Umbilical cord (tissue), 1 donor: ENCODE measurements at regions not wholly inside any gene's neighbourhood (a gene's known extent, or its start where the extent isn't known, plus 50 kb on each side); places are given as distances from the start of the nearest gene placed in this dataset.
"Not testable (repeated sequence)": the region's sequence is repeated elsewhere in the genome, so short reads cannot be mapped to it uniquely, and the experiment has no call there.

ENCODE experiments used
- DNase-seq: peaks from one replicate; pipeline ENCODE4 v3.0.0-alpha.2; 2015; ENCODE audit warnings: low spot score

DNA sequence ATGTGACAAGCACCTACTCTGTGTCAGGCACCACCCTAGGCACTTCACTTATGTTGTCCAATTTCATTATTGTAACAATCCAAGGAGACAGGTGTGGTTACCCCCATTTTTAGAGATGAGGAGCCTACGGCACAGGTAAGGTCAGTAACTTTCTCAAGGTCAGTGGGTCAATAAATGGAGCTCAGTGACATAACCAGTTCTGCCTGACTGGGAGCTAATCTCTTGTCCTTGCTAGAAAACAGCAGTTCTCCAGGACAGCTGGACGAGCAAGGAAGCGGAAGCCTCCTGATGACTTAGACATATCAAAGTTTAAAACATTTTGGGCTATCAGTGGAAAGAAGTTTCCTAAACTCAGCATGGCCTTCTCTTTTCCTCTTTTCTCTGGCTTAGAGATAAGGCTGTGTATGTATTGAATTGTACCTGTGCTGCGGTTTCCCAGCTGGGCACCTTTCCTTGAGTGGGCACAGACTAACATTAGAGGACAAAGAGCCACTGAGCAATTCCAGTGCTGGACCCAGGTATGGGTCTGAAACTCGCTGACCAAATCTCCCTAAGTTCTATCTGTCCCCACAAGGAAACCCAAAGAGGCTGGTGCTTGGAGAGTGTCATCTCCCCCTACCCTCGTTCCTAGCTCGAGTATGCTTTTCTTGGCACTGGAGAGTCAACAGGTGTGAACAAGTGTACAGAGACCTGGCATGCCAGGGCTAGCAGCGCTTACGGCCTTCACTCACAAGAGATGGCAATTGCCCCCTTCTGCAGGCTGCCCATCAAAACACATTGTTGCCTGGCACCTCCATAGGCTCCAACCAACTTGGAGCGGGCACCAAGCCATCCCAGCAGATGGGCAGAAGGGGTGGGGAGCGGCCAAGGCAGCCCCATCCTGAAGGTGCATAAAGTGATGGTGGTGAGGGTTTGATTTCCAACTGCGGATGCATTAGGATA is 456.1 kb upstream of the PROX1 start:
- no peak for DNase-seq

DNA sequence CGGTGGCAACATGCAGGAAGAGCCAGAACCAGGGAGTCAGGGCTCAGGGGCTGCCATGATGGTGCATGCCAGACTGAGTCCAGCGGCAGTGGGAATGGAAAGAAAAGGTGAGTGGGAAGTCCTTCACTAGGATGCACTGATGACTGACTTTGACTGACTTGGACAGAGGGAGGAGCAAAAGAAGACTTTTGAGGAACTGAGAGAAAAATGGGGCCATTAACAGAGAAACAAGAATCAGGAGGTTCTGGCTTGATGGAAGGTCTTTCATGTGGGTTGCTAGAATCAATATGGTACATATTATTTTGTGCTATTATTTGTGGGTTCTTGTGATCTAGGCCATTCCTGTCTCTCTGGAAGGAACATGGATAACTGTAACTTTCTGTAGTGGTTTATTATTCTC is 454.6 kb upstream of the PROX1 start:
- DNase-seq, result no peak

DNA sequence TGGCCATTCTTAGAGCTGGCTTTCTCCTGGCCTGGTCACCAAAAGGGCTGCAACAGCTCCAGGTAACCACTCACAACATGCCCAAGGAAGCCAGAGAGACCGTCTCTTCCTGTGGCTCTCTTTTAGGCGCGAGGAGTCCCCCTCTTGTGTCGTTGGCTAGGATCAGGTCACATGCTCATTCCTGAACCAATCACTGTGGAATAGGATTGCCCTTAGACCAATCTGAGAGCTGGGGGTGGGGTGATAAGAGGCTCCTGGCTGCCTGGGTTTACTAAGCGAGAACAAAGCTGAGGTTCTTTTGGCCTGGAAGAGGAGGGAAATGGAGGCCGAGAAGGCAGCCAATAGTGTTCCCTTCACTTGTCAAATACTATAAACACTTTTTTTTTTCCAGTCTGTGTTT is 452.1 kb upstream of the PROX1 start:
- no peak for DNase-seq

DNA sequence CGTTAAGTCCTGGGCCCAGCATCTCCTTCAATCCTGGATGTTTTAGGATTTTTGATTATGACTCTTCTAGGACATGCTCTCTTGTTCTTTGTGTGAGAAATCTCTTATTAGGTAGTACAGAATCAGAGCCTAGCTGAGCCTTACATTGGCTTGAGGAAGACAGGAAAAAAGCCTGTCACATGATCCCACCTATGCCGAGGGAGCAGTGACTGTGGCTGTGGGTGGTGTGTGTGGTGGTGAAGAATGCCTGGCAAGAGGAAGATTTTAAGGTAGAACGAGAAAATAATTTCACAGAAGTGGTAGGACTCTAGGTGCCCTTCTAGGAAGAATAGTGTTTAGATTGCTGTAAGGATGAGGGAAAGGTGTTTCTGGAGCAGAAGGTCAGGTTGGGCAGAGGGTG is 449.5 kb upstream of the PROX1 start:
- no peak for DNase-seq

DNA sequence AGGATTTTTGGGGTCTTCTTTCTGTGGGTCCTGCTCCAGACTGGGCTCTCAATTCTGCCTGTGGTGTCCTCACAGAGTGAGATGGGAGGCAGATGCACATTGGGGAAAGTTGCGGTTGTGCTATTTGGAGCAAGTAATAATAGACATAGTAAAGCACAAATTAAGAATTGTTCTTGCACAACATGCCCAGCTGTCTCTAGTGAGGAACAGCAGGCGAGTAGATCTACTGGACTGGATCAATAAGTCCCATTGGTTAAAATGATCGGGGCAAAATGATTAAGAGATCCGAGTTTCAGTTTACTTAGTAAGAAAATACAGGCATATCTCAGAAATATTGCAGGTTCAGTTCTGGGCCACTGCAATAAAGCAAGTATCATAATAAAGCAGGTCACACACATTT is 448.3 kb upstream of the PROX1 start:
- no peak for DNase-seq

DNA sequence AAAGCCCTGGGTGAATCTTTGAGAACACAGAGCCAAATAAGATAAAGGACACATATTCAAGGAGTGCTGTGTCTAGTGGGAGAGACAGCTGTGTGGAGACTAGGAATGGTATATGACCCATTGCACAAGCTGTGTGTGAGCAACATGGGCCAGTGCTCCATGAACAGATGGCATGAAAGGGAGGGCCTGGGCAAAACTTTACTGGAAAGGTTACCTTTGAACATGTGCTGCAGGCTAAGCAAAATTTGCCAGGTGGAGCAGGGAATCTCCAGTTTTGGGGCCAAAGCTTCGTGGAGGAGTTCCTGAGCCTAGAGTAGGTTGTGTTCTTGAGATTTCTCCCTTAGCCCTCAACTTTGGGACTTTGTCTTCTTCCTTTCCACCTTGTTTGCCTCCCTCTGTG is 446.1 kb upstream of the PROX1 start:
- DNase-seq, result no peak

DNA sequence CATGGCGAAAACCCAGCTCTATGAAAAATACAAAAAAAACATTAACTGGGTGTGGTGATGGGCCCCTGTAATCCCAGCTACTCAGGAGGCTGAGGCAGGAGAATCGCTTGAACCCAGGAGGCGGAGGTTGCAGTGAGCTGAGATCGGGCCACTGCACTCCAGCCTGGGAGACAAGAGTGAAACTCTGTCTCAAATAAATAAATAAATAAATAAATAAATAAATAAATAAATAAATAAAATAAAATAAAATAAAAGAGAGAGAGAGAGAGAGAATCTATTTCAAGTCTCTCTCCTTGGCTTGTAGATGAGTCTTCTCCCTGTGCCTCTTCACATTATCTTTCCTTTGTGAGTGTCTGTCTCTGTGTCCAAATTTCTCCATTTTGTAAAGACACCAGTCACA is 442.6 kb upstream of the PROX1 start:
- not testable (repeated sequence) for DNase-seq

DNA sequence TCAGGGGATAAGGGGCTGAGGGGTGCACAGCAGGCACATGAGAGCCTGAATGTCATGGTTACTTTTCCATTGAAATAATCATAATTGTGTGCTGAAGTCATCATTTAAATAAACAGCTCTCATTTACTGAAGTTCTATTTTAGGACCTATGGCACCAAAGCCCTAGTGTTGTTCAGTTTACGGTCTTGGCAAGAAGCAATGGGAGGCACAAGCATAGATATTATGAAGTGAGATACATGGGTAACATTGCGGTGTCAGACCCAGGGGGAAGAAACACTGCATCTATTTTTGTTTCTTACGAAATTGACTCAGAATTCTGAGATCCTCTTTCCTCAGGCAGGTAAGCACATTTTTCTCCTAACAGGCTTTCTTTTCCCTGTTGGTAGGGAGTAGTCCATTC is 437.8 kb upstream of the PROX1 start:
- no peak for DNase-seq

DNA sequence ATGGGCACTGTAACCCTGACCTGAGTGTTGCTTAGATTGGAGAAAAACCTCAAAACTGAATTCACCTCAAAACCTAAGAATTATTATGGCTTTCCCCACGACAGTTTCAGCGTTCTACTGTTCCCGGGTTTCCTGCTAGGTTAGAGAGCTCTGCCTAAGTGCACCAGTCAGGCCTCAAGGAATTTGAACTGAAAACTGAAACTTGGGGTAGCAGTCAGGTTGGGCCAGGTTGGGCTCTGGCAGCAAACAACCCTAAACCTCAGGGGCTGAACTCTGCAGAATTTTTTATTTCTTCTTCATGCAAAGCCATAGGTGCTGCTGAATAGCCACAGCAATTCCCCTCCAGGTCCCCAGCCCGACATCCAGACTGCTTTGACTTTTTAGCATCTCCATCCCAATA is 437.0 kb upstream of the PROX1 start:
- no peak for DNase-seq

DNA sequence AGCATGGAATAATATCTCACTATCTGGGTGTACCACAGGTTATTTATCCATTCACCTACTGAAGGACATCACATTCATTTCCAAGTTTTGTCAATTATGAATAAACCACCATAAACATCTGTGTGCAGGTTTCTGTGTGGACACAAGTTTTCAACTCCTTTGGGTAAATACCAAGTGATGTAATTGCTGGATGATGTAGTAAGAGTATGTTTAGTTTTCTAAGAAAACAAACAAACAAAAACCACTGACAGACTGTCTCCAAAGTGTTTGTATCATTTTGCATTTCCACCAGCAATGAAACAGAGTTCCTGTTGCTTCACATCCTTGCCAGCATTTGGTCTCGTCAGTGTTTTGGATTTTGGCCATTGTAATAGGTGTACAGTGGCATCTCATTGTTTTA is 435.7 kb upstream of the PROX1 start:
- no peak for DNase-seq

DNA sequence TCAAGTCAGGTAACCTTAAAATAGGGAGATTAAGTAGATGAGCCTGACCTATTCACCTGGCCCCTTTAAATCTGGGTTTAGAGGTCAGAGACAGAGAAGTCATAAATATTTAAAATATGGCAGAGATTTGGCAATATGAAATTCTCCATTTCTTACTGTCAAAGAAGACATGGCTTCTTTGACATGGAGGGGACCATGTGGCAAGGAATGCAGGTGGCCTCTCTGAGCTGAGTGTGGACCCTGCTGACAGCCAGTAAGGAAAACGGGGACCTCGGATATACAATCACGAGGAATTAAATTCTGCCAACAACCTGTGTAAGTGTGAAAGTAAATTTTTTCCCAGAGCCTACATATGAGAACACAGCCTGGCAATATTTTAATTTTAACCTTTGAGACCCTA is 427.5 kb upstream of the PROX1 start:
- DNase-seq, result no peak

DNA sequence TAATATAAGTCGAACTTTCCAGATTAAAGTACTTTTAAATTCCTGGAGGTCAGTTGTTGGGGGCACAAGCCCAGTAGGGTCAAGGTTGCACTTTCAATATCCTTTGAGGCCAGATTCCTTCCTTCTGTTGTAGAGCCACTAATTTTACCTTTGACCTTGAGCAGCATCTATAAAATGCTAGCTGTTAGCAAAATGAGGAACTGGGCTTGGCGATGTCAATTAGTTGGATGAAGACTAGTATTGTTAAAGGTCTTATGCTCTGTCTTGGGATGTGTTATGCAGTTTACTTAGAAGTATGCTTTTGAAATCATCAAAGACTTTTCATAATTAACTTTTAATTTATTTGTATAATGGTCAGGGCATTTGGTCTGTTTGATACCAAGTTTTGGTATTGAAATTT is 425.9 kb upstream of the PROX1 start:
- no peak for DNase-seq

DNA sequence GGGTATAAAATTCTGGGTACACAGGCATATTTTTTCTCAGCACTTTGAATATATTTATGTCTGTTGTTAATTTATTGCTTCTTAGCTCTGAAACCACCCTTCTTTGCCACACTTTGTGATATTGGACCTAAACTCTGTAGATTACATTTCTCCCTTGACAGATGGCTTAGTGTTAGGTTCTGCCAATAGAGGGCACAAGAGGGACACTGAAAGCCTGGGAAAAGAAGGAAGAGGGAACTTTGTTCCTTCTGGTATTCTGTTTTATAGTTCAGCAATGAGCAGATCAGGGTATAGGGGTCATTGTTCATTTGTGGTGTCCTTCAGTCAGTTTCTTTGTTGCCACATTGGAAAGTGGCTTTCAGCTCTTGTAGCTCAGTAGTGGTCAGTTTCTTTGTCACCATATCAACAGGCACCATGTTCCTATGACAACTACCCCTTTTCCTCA is 423.5 kb upstream of the PROX1 start:
- DNase-seq, result no peak

DNA sequence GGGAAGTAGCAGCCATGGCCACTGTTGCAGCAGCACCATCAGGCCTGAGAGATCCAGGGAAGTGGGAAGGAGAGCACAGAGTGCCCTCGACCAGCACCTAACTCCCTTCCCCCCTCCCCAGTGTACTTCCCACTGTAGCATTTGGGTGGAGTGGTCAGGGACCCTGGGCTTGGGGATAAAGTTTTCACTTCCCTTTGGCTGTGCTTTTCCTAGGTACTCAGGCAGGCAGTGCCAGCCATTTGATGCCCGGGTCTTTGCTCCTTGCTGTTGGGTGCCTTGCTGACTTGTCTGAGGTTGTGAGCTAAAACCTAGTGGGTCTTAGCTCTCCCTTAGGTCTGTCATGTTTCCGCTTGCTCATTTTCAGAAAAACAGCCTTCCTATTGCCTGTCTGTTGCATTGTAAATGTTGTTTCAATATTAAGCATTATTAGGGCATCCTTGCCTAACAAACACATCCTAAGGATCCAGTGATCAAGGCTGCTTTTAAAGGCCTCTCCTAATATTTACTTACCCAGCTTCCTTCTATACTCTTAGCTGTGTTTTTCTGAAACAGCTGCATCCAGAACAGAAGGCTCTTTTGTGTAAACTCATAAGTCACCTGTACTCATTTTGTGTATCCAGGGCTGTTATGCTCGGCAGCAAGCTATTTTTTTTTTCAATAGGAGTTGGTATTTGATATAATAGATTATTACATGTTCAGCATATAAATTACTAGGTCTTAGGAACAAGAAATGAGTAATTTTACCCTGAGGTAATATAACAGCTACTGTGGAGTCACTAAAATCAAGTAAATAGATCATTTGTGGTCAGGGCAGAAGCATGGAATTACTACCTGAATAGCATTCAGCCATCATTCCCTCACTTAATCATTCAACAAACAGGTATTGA is 418.6 kb upstream of the PROX1 start:
- no peak for DNase-seq

DNA sequence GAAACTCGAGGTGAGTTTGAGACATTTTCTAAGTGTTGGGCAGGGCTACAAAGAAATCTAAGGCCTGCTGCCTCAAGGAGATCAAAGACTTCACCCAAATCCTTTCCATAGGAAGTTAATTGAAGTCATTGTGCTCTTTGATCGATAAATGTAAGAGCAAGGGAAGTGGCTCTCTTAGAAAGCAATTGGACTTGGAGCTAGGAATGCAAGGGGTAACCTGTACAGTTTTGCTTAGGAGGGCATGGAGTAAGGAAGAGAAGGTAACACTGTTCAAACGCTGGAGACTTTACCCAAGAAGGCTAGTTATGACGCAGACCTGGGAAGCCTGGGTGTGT is 418.0 kb upstream of the PROX1 start:
- DNase-seq, result no peak

DNA sequence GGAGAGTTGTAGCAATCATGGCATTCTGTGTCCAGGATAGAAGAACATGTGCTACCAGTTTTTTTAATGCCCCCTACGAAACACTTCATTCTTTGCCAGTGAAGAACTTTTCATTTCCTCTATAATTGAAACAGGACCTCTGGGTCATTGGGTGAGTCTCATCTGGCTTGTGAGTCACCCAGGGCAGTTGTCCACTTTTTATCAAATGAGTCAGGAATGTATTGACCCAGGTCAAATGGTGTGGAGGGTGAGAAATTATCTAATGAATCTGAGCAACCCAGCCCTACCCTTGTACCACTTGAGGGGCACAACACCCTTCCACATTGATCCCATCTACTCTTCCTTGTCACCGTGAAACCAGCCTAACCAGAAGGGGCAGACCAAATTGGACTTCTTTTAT is 417.3 kb upstream of the PROX1 start:
- DNase-seq, result no peak

DNA sequence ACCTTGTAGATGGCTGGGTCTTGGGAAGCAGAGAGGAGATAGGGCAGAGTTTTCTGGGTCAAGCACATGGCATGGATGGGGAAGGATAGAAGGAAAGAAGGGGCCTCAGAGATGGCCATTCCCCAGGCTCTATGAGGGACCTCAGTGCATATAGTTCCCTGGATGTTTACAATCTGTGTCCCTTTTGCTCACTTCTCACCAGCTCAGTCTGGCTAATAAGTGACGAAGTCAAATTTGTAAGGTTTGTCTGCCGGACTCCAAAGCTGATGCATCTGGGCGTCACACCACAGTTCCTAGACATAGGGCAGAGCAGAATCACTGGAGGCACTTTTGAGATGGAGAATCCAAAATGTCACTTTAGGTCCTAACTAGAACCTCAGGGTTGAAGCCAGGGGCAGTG is 416.4 kb upstream of the PROX1 start:
- DNase-seq, result no peak

DNA sequence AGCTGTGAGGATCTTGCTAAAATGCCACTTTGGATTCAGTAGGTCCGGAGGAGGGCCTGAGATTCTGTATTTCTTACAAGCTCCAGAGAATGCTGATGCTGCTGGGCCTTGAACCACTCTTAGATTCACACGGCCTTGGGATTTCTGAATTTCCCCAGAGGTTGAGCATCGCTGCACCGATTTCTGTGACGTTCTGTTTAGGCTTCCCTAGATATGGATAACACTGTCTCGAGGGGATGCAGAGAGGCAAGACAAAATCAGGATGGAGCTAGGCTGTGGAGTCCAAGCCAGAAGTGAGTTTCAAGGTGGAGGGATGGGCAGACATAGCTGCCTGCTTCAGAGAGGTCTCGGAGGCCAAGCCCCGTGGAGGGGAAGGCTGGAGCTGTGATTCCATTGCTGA is 415.9 kb upstream of the PROX1 start:
- no peak for DNase-seq

DNA sequence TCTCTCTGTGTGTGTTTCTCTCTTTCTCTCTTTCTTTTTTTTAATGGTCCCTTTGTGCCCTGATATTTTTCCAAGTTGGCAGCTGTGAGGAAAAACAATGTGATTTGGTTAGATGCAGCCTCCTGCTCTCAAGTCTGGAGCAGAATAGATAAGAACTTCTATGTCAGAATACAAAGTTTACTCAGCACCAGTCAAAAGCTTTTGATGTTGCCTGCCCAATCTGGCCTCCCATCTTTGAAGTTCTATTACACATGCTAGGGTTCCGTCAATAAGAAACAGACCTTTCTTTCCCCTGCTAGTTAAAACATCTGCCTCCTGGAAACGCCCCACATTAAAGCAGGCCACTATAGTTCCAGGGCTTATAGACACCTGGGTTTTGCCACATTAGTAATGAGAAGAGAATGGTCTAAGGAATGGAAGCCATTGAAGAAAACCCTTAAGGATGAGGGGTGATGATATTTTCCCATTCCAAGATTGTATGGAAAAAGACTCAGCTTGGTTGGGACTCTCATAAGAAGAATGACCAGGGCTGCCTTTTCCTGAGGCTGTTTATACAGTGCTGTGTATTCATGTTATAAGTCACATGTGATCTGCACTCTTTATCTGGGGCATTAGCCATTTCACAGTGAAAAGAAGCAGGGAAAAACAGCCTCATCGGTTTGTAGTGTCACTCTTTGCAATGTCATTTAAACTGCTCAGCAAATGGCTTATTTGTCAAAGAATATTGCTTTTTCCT is 414.7 kb upstream of the PROX1 start:
- peak; percentile 20 for DNase-seq

DNA sequence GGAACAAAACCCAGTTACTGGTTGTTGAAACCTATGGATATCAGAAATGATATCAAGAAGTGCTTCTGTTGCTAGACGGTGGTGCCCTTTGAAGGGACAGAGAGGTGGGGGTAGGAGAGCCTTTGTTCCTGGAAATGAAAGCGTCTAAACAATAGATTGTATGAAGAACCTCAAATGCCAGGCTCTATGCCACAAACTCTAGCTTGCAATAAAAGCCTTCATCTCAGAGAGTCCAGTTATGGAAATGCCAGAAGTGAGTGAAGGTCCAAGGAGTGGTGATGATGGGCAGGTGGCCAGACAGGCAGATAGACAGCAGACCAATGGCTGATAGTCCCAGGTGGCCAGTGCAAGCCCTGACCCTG is 414.1 kb upstream of the PROX1 start:
- no peak for DNase-seq

DNA sequence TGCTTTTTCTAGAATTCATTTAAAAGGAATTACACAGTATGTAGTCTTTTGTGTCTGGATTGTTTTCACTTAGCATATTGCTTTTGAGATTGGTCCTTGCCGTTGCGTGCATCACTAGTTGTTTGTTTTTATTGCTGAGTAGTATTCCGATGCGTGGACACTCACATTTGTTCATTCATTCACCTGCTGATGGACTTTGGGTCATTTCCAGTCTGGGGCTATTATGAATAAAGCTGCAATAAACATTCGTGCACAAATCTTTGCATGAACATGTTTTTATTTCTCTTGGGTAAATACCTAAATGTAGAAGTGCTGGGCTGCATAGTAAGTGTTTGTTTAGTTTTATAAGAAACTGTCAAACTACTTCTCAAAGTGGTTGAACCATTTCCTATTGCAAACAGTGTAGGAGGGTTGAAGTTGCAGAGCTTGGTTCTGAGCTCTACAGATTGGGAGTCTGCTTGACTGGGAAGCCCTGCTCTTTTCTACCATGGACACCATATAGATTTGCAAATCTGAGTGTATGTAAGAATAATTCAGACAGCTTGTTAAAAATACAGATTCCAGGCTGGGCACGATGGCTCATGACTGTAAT is 404.7 kb upstream of the PROX1 start:
- DNase-seq, result no peak

DNA sequence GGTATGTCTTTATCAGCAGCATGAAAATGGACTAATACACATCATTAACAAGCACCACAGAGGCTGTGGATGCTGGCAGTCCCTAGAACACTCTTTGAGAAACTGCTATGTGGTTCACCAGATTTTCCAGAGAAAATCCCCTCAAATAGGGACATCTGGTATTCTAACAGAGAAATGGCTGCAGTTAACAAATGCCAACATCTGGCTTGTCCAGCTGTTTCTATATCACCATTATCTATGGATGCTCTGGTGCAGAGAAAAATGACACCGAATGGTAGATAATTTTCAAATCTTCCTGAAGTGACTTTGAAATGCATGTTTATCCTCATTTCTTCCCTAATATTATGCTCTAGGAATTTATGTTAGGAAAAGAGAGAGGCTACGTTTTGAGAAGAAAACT is 403.5 kb upstream of the PROX1 start:
- DNase-seq, result no peak
